ENCODE measurements at regions not wholly inside any gene's neighbourhood (a gene's known extent, or its start where the extent isn't known, plus 50 kb on each side); places are given as distances from the start of the nearest gene placed in this dataset.

DNA sequence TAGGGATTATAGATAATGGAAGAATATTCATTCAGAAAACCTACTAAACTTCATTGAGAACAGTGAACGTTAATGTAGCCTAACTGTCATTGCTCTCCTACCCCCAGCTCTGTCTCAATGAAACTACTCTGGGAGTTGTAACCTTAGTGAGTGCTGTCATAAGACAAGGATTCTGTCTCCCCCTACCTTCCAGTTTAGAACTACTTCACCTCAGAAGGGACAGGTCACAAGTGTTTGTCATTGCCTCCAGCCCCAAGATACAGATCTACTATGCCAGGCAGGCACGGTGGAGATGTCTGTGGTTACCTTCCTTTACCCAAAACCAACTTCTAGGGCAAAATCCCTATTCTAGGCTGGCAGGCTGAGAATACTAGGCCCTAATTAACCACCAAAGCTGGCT, 833.1 kb upstream of the SEL1L start:
- peaks cover 14% of the 10 kb centered on the region for H3K9me3 Mint-ChIP-seq
- ATAC-seq: no peak
- no peaks in the 10 kb centered on the region for H3K27me3 Mint-ChIP-seq (ENCODE audit: low read depth)

DNA sequence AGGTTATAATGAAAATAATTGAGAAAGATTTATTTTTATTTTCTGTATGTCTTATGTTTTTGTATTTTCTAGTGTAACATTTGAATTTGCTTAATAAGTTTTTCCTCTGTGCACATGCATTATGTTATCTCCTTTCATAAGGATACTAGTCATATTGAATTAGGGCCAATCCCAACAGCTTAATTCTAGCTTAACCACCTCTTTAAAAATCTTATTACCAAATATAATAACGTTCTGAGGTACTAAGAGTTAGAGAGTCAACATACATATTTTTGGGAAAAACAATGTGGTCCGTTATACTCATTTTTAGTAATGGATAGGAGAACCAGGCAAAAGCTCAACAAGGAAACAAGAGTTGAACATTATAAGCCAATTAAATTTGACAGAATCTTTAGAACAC, 845.6 kb upstream of the SEL1L start:
- DNase-seq (no peak), ATAC-seq (no peak)
- Mint-ChIP-seq H3K4me3 (no peak overlapping the region), H3K36me3 (ENCODE audit: insufficient read depth) (no peaks in the 10 kb centered on the region), H3K4me1 (ENCODE audit: low read depth) (no peaks in the 10 kb centered on the region), H3K9me3 (peaks cover 2% of the 10 kb centered on the region), H3K27me3 (ENCODE audit: low read depth) (no peaks in the 10 kb centered on the region)

More for the DNA sequence above, 833.1 kb upstream of the SEL1L start:
- Mint-ChIP-seq H3K36me3 (ENCODE audit: insufficient read depth) (no peaks in the 10 kb centered on the region), H3K4me3 (no peak overlapping the region), H3K4me1 (ENCODE audit: low read depth) (no peaks in the 10 kb centered on the region)
- no peak for DNase-seq

DNA sequence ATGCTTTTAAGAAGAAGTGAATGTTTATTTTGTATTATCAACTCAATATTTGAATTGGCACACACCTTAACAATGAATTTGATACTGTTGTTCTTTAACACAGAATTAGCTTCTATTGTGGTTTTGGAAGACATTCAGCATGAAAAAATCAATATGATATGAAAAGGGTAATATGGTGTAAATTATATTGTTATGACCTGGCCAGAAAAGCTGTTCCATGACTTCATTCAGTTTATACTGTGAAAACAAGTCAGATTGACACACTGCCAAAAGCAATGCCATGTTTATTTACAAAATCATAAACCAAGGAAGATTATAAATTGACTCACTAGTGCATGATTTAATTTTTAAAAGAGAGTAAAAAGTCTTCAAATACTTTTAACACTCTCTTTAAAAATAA, 851.4 kb upstream of the SEL1L start:
- Mint-ChIP-seq H3K9me3 (peaks cover 19% of the 10 kb centered on the region), H3K4me3 (no peak overlapping the region), H3K27me3 (ENCODE audit: low read depth) (no peaks in the 10 kb centered on the region), H3K36me3 (ENCODE audit: insufficient read depth) (no peaks in the 10 kb centered on the region), H3K4me1 (ENCODE audit: low read depth) (no peaks in the 10 kb centered on the region)
- DNase-seq (no peak), ATAC-seq (no peak)

DNA sequence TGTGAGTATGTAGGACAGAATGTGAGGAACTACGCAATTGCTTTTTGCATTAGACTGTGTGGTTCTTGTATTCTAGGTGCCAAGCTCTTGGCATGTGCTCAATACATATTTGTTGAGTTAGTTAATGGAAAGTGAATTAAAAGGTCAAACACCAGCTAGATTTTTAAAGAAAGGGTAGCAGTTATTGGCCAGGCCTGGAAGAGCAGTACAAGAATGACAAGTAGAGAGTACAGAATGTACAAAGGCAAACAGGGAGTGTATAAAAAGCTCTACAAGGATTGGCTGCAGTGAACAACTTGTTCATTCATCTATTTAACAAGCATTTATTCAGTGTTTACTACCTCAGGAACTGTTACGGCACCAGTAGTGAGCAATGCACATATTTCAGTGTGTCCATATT, 854.0 kb upstream of the SEL1L start:
- ATAC-seq (no peak), DNase-seq (no peak)
- Mint-ChIP-seq H3K4me1 (ENCODE audit: low read depth) (no peaks in the 10 kb centered on the region), H3K4me3 (no peak overlapping the region), H3K27me3 (ENCODE audit: low read depth) (no peaks in the 10 kb centered on the region), H3K9me3 (peaks cover 19% of the 10 kb centered on the region), H3K36me3 (ENCODE audit: insufficient read depth) (no peaks in the 10 kb centered on the region)

DNA sequence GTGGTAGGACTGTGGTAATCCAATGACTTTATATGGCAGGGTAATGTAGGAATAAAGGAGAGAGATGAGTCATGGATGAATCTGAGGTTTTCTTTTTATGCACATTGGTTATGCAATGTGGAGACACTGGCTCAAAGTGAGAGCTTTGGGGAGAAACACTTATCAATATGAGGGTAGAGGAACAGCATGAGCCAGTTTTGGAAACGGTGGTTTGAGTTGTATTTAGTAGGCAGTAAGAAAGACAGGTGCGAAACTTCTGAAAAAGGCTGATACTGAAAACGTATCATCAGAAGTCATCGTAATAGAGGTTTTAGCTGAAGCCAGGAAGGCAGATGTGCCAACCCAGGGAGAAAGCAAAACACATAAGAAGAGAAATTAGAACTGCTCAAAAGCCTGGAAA, 854.8 kb upstream of the SEL1L start:
- no peak for DNase-seq
- Mint-ChIP-seq H3K36me3 (ENCODE audit: insufficient read depth) (no peaks in the 10 kb centered on the region), H3K4me1 (ENCODE audit: low read depth) (no peaks in the 10 kb centered on the region), H3K27me3 (ENCODE audit: low read depth) (no peaks in the 10 kb centered on the region), H3K4me3 (no peak overlapping the region), H3K9me3 (peaks cover 19% of the 10 kb centered on the region)
- no peak for ATAC-seq

DNA sequence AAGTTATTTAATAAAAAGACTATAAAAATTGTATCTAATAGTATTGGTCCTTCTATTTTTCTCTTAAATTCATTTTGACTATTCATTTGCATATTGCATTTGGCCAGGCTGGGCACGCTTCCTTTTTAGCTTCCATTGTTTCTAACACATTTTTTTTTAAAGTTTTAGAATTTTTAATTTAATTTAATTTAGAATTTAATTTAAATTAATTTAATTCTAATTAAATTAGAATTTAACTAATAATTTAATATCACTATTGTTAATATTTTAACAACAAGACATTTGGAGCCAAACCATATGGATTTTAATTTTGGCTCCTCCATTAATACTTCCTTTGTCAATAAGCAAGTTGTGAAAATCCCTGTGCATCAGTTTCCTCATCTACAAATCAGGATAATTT, 856.9 kb upstream of the SEL1L start:
- Mint-ChIP-seq H3K9me3 (peaks cover 19% of the 10 kb centered on the region), H3K27me3 (ENCODE audit: low read depth) (no peaks in the 10 kb centered on the region)
- no peak for ATAC-seq

DNA sequence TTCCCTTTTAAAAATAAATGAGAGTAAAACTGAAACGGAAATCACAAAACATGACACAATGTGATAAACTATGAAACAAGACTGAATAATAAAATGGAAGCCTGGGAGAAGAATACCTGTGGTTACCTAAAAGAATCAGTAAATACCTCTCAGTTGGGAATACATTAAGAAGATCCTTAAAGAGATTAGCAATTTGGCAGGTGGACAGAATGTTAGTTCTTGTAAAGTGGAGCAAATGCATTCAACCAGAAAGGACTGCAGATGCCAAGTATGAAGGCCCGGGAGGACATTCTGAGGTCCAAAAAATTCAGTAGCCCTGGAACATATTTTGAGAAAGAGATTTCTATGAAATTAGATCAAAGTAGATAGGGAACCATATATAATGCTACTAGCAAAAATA, 861.3 kb upstream of the SEL1L start:
- Mint-ChIP-seq H3K27me3 (ENCODE audit: low read depth) (no peaks in the 10 kb centered on the region), H3K4me1 (ENCODE audit: low read depth) (no peaks in the 10 kb centered on the region), H3K4me3 (no peak overlapping the region), H3K36me3 (ENCODE audit: insufficient read depth) (no peaks in the 10 kb centered on the region), H3K9me3 (peaks cover 25% of the 10 kb centered on the region)
- no peak for ATAC-seq
- DNase-seq: no peak

More for the DNA sequence above, 856.9 kb upstream of the SEL1L start:
- DNase-seq: no peak
- Mint-ChIP-seq H3K4me1 (ENCODE audit: low read depth) (no peaks in the 10 kb centered on the region), H3K4me3 (no peak overlapping the region), H3K36me3 (ENCODE audit: insufficient read depth) (no peaks in the 10 kb centered on the region)

DNA sequence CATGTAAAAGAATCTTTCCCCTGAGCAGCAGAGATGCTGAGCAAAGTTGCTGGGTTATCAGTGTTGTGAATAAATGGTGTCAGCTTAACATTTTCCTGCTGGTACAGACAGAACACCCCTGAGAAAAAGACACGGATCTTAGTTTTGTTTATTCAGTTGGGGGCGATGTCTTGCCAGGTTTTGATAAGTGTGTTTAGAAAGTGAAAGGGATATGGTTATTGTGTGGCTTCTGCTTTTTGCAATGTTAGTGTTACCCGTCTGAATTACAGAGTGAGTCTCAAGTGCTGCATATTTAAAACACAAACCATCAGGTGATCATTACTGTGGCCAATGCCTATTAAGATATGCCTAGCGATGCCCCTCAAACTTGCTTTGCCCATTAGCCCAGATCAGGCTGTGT, 864.6 kb upstream of the SEL1L start:
- Mint-ChIP-seq H3K36me3 (ENCODE audit: insufficient read depth) (no peaks in the 10 kb centered on the region), H3K4me1 (ENCODE audit: low read depth) (no peaks in the 10 kb centered on the region), H3K27me3 (ENCODE audit: low read depth) (no peaks in the 10 kb centered on the region), H3K4me3 (no peak overlapping the region), H3K9me3 (peaks cover 32% of the 10 kb centered on the region)
- no peak for ATAC-seq
- no peak for DNase-seq

DNA sequence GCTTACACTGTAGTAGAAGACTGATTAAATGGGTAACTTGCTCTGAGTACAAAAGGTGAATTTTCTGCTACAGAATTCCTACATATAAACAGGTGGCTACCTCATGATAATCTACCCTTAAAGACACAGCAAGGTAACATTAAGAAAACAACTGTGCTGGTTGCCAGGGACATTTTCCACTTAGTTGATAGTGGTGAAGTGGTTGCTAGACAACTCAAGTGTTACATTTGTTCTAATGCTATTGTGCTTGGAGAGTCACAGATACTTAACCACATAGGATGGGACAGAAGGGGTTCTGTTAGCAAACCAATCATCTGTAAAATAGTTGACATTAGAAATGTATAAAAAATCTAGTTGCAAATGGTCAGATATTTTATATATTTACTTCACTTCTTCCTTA, 870.3 kb upstream of the SEL1L start:
- H3K27me3 Mint-ChIP-seq (ENCODE audit: low read depth): no peaks in the 10 kb centered on the region
- peaks cover 7% of the 10 kb centered on the region for H3K9me3 Mint-ChIP-seq
- no peaks in the 10 kb centered on the region for H3K4me1 Mint-ChIP-seq (ENCODE audit: low read depth)
- H3K4me3 Mint-ChIP-seq: no peak overlapping the region
- DNase-seq: no peak
- H3K36me3 Mint-ChIP-seq (ENCODE audit: insufficient read depth): no peaks in the 10 kb centered on the region
- no peak for ATAC-seq

DNA sequence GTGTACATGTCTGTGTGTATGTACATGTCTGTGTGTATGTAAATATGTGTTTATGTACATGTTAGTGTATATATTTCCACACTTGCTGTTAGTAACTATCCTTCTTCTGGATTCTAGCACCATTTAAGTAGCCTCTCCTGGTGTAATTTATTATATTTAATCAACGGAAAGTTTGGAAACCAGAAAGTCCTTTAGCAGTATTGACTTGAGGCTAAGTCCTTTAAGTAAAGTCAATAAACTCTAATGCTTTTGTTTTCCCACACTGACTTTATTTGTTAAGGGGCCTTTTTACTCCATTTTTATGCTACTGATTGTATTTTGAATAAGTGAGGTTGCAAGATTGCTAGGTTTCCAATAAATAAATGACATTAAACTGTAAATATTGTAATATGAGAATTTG, 876.4 kb upstream of the SEL1L start:
- no peaks in the 10 kb centered on the region for H3K36me3 Mint-ChIP-seq (ENCODE audit: insufficient read depth)
- H3K4me3 Mint-ChIP-seq: no peak overlapping the region
- H3K27me3 Mint-ChIP-seq (ENCODE audit: low read depth): no peaks in the 10 kb centered on the region
- ATAC-seq (no peak), DNase-seq (no peak)
- no peaks in the 10 kb centered on the region for H3K9me3 Mint-ChIP-seq
- no peaks in the 10 kb centered on the region for H3K4me1 Mint-ChIP-seq (ENCODE audit: low read depth)

DNA sequence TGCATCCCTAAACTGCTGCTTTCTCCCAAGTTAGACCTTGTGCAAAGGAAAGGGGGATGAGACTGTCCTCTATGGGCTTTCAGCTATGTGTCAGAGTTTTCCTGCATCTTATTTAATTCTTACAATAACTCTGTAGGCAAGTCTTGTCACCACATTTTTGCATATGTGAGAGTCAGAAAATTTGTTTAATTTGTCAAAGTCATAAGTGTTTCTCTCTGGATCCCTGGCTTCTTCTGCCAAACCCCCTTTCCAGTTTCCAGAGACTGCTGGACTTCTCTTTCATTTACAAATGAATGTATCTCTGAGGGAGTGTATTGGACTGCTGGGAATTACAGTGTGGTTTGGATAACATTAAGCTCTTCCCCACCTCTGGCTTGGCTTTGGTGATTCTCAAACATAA, 877.6 kb upstream of the SEL1L start:
- H3K4me1 Mint-ChIP-seq (ENCODE audit: low read depth): no peaks in the 10 kb centered on the region
- no peak for DNase-seq
- no peak for ATAC-seq
- no peak overlapping the region for H3K4me3 Mint-ChIP-seq
- H3K27me3 Mint-ChIP-seq (ENCODE audit: low read depth): no peaks in the 10 kb centered on the region
- no peaks in the 10 kb centered on the region for H3K36me3 Mint-ChIP-seq (ENCODE audit: insufficient read depth)
- H3K9me3 Mint-ChIP-seq: peaks cover 8% of the 10 kb centered on the region

DNA sequence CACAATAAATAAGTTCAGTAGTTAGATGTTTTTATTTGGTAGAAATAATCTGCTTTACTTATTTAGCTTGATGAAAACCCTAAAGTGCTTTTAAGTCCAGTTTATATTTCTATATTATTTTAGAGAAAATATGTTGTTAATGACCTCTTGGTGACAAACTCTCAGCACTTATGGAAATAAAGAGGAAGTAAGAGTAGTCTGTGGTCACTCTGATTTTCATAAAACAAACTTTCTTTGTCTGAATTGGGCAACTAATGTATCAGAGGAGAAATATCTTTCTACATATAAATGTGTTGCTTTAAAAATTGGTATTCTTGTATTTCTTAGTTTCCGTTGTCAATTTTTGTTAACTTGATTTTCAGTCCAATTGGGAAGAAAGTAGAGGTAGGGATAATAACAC, 878.9 kb upstream of the SEL1L start:
- no peak for DNase-seq
- H3K36me3 Mint-ChIP-seq (ENCODE audit: insufficient read depth): no peaks in the 10 kb centered on the region
- H3K27me3 Mint-ChIP-seq (ENCODE audit: low read depth): no peaks in the 10 kb centered on the region
- no peak for ATAC-seq
- H3K4me3 Mint-ChIP-seq: no peak overlapping the region
- H3K9me3 Mint-ChIP-seq: peaks cover 15% of the 10 kb centered on the region
- H3K4me1 Mint-ChIP-seq (ENCODE audit: low read depth): no peaks in the 10 kb centered on the region

DNA sequence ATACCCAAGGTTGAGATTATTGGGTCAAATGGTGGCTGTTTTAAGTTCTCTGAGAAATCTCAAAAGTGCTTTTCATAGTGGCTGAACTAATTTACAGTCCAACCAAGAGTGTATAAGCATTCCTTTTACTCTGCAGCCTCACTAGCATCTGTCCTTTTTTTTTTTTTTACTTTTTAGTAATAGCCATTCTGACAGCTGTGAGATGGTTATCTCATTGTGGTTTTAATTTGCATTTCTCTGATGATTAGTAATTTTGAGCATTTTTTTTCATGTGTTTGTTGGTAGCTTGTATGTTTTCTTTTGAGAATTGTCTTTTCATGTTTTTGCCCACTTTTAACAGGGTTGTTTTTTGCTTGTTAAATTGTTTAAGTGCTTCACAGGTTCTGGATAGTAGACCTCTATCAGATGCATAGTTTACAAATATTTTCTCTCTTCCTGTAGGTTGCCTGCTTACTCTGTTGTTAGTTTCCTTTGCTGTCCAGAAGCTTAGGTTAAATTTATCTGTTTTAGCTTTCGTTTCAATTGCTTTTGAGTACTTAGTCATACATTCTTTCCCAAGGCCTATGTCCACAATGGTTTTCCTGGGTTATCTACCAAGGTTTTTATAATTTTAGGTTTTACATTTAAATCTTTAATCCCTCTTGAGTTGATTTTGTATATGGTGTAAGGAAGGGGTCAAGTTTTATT, 881.3 kb upstream of the SEL1L start:
- Mint-ChIP-seq H3K27me3 (ENCODE audit: low read depth) (no peaks in the 10 kb centered on the region), H3K9me3 (peaks cover 24% of the 10 kb centered on the region), H3K36me3 (ENCODE audit: insufficient read depth) (no peaks in the 10 kb centered on the region), H3K4me1 (ENCODE audit: low read depth) (no peaks in the 10 kb centered on the region), H3K4me3 (no peak overlapping the region)
- no peak for ATAC-seq
- no peak for DNase-seq

DNA sequence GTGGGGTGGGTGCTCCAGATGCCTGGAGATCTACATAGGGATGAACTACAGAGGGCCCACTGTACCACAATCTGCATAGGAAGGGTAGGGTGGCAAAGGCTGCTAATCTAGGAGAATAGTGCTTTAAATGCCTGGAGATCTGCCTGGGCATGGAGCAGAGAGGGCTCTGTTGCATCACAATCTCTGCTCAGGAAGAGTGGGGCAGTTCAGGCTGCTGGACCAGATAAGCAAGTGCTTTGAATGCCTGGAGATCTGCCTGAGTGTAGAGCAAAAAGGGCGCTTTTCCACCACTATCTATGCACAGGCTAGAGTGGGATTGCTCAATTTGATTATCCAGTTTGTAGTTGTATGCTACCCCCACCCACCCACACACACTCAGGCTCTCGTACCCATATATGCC, 886.3 kb upstream of the SEL1L start:
- peaks cover 24% of the 10 kb centered on the region for H3K9me3 Mint-ChIP-seq
- DNase-seq (no peak), ATAC-seq (no peak)
- H3K27me3 Mint-ChIP-seq (ENCODE audit: low read depth): no peaks in the 10 kb centered on the region
- H3K4me1 Mint-ChIP-seq (ENCODE audit: low read depth): no peaks in the 10 kb centered on the region
- no peaks in the 10 kb centered on the region for H3K36me3 Mint-ChIP-seq (ENCODE audit: insufficient read depth)
- H3K4me3 Mint-ChIP-seq: no peak overlapping the region

DNA sequence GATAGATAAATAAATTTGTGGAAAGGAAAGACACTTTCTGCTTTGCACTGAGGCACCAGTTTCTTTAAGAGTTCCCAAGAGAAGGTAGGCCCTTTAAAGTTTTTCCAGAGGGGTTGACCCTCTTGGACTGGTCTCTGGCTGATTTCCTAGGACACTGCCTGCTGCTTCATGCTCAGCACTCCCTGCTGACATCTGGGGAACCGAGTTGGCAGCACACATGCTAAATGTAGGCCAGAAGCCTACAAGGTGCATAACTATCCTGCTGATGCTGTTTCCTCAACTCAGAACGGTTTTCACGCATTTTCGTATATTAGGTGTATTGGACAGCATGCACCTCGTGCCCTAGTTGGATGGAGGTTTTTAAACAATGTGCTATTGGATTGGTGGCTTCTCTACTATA, 887.2 kb upstream of the SEL1L start:
- H3K9me3 Mint-ChIP-seq: peaks cover 18% of the 10 kb centered on the region

DNA sequence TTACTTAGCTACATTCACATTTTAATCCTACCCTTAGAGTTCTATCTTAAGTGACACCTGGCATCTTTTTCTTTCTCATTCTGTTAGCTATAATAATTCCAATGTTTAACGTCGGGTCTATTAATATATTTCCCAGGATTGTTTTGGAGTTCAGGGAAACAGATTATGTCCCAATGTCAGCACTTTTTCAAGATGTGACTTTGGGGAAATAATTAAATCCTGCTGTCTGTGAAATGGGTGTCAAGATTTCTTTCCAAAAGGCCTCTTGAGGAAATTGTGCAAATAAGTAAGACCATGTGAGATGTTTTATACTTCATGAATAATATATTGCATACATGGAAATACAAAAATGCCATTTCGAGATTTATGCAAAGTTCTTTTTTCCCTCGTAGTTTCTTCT, 887.6 kb upstream of the SEL1L start:
- Mint-ChIP-seq H3K4me1 (ENCODE audit: low read depth) (no peaks in the 10 kb centered on the region), H3K9me3 (peaks cover 16% of the 10 kb centered on the region), H3K4me3 (no peak overlapping the region), H3K27me3 (ENCODE audit: low read depth) (no peaks in the 10 kb centered on the region), H3K36me3 (ENCODE audit: insufficient read depth) (no peaks in the 10 kb centered on the region)
- DNase-seq: no peak
- no peak for ATAC-seq

More for the DNA sequence above, 887.2 kb upstream of the SEL1L start:
- Mint-ChIP-seq H3K27me3 (ENCODE audit: low read depth) (no peaks in the 10 kb centered on the region), H3K4me3 (no peak overlapping the region), H3K36me3 (ENCODE audit: insufficient read depth) (no peaks in the 10 kb centered on the region), H3K4me1 (ENCODE audit: low read depth) (no peaks in the 10 kb centered on the region)
- ATAC-seq: no peak
- DNase-seq: no peak
